NCI-H526 treated with DMSO at 0.1 percent for 48 hours (cell line): ENCODE measurements at regions not wholly inside any gene's neighbourhood (a gene's known extent, or its start where the extent isn't known, plus 50 kb on each side); places are given as distances from the start of the nearest gene placed in this dataset.

Source experiments
- DNase-seq: peaks from one replicate; lab custom pipeline; 2025; lab: John Stamatoyannopoulos, UW

GRCh38 chr6:170083236-170084051 lies 207.4 kb downstream of the DLL1 start:
- DNase-seq, result no peak

DNA sequence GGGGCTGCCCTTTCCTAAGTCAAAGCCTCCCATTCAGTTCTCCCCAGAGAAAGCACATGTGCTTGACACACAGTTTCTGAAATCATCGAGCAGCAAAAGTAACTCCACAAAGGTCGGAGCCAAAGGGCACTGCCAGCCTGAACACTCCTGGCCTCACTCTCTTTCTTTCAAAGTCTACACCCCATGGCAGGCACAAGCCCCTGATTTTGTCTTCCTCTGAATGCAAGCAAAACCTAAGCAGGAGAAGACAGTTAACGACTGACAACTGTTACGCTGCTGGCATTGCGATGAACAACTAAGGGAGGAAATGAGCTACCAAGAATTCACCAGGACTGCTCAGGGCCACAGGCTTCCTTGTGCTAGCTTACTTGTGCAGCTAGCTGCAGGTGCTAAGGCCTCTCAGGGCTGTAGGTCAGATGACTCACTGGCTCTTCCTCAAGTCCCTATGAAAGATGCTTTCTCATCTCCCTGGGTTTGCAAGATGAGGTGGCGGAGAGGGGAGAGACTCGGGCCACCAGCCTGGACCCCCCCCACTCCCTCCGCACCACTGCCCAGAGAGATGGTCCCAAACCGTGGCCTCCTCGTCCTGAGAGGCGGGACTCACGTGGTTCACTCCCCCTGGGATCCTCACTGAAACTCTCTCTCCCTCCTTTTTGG lies 208.2 kb downstream of the DLL1 start:
- DNase-seq, result no peak

DNA sequence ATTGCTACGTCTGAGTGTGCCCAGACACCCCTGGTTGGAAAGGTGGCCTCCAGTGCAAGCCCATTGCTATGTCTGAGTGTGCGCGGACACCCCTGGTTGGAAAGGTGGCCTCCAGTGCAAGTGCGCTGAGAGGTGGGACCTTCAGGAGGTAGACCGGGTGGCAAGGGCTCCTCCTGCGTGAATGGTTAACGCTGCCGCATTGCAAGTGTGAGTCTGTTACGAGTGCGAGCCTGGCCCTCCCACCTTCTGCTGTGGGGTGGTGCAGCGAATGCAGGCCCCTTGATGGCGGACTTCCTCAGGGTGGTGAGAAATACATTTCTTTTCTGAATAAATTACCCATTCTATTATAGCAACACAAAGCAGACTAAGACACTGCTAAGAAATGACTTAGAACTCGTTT lies 208.8 kb downstream of the DLL1 start:
- no peak for DNase-seq

- no peak for DNase-seq
These were observed 209.3 kb downstream of the DLL1 start for GRCh38 chr6:170081556-170081955.

- no peak for DNase-seq
These were observed 210.0 kb downstream of the DLL1 start for GRCh38 chr6:170080828-170081371.

DNA sequence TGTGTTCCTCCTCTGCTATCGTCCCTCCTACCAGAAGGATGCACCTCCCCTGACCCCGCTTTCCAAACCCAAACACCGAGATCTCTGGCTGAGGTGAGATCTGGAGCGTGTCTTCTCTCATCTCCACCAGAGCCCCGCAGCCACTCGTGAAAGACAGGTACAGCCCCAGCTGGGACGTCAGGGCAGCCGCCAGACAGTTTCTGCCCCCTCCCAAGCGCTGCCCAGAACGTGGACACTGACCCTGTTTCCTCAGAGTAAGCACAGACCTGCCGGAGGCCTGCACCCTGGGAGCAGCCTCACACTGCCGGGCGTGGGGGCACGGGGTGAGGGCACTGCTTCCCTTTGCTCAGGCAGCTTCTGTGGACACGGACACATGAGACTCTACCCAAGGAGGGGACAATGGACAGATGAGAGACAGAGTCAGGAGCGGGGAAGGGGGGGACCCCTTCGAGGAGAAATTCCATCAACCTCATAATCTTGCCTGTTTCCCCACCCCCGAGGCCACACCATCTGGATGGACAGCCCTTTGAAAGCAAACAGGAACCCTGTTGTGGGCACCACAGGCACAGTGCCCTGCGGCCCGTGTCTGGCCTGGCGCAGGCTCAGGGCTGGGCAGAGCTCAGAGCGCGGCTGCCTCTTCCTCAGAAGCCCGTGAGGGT lies 210.6 kb downstream of the DLL1 start:
- no peak for DNase-seq

DNA sequence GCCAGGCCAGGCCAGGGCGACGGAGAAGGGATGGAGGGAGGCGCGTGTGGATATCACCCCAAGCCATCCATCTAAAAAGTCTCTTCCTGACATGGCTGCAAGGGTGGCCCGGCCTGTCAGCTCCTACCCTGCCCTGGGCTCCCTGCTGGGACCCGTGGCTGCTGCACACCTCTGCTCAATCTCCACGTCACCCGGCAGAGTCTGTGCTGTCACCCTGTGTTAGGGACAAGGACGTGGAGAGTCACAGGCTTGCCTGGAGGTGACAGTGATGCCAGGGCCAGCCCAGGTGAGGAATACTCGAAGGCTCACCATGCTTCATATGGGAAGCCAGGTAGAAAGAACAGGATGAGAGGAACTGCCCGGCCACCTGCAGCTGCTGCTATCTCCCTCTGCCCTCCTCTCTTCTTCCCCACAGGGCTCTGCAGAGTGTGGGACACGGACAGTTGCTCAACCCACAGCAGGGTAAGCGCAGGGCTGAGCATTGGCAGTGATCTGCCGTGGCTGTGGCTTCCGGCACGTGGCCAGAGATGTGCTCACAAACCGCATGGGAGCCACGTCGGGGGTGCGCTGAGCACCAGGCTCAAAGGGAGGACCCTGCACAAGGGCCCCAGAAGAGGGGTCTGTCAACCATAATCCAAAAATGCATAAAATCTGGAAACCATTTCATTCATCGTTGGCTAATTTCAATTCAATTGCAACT lies 214.3 kb downstream of the DLL1 start:
- no peak for DNase-seq

GRCh38 chr6:170075659-170076223 lies 215.1 kb downstream of the DLL1 start:
- DNase-seq, result no peak

- no peak for DNase-seq
These were observed 216.0 kb downstream of the DLL1 start for GRCh38 chr6:170074907-170075306.

- no peak for DNase-seq
These were observed 216.4 kb downstream of the DLL1 start for GRCh38 chr6:170074435-170074834.

DNA sequence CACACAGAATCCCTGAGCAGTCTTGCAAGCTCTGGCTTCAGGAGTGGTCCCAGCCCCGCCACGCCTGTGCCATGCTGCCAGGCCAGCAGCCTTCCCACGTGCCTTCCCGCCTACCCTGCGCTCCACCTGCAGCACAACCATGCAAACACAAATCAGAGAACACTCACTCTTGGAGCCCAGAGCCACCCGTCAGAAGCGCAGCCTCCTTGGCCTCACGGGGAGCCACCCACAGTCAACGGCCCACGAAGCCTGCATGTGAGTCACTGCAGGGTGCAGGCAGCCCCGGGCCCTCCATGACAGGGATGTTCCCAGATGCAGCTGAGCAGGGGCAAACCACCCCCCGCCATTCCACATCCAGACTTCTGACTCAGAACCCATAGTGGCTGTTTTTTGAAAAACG lies 217.0 kb downstream of the DLL1 start:
- no peak for DNase-seq

DNA sequence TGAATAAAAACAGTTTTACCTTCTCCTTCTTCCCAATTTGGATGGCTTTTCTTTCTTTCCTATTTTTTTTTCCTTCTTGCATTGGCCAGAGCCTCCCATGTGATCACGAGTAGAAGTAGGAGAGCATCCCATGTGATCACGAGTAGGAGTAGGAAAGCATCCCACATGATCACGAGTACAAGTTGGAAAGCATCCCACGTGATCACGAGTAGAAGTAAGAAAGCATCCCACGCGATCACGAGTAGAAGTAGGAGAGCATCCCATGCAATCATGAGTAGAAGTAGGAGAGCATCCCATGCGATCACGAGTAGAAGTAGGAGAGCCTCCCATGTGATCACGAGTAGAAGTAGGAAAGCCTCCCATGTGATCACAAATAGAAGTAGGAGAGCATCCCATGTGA lies 218.6 kb downstream of the DLL1 start:
- DNase-seq, result no peak

DNA sequence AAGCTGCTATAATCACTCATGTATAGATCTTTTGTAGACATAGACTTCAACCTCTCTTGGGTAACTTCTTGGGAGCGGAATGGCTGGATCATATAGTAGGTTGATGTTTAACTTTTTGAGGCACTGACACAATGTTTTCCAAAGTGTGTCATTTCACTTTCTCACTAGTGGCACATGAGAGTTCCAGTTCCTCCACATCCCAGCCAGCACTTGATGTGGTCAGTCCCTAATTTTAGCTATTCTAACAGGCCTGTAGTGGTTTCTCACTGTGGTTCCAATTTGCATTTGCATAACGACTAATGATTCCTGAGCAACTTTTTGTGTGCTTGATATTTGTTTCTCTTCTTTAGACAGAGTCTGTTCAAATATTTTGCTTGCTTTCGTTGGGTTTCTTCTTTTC lies 221.3 kb downstream of the DLL1 start:
- no peak for DNase-seq

GRCh38 chr6:170068496-170068895 lies 222.4 kb downstream of the DLL1 start:
- no peak for DNase-seq

- no peak for DNase-seq
These were observed 222.9 kb downstream of the DLL1 start for GRCh38 chr6:170067923-170068360.

DNA sequence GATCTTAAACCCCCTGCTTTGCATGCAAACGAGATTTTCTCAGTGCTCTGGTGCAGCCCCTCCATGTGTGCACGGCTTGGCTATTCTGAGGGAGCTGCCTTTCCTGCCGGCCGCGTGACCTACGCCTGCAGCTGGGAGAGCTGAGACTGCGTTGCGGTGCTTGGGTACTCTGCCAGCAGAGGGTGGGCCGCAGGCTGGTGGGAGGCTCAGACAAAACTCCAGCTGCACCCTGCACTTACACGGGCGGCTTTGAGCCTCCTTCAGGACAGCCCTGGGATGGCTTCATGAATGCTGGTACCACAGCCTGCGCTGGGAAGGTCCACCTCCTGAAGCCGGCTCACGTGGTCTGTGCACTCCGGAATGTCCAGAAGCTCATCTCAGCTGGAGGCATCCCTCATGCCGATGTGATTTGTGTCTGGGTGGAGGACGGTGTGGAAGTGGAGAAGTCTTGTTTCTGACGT lies 223.7 kb downstream of the DLL1 start:
- no peak for DNase-seq

DNA sequence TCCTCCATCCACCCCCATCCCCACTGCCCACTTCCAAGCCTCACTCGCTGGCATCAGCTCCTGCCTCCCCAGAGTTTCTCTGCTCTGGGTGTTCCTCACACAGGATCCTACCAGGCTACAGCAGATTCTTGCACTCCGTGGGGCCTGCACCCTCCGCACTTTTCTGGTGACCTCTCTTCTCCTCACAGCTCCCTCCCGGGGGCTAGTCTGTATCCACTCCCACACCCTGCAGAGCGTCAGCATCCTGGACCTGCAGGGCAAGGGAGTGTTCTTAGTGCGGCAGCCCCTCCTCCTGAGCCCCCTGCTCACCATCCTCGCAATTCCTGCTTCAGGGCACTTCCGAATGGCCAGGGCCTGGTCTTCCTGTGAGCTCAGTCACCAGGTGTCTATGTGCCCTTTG lies 224.2 kb downstream of the DLL1 start:
- no peak for DNase-seq

- no peak for DNase-seq
These were observed 226.9 kb downstream of the DLL1 start for GRCh38 chr6:170063851-170064602.

- no peak for DNase-seq
These were observed 227.4 kb downstream of the DLL1 start for GRCh38 chr6:170063431-170063830.

- DNase-seq, result no peak
These were observed 228.0 kb downstream of the DLL1 start for GRCh38 chr6:170062915-170063241.
